ENCODE measurements at regions not wholly inside any gene's neighbourhood (a gene's known extent, or its start where the extent isn't known, plus 50 kb on each side); places are given as distances from the start of the nearest gene placed in this dataset.

GRCh38 chr3:30169487-30169886 is 436.9 kb upstream of the TGFBR2 start:
- DNase-seq (ENCODE audit: low read depth): no peak

DNA sequence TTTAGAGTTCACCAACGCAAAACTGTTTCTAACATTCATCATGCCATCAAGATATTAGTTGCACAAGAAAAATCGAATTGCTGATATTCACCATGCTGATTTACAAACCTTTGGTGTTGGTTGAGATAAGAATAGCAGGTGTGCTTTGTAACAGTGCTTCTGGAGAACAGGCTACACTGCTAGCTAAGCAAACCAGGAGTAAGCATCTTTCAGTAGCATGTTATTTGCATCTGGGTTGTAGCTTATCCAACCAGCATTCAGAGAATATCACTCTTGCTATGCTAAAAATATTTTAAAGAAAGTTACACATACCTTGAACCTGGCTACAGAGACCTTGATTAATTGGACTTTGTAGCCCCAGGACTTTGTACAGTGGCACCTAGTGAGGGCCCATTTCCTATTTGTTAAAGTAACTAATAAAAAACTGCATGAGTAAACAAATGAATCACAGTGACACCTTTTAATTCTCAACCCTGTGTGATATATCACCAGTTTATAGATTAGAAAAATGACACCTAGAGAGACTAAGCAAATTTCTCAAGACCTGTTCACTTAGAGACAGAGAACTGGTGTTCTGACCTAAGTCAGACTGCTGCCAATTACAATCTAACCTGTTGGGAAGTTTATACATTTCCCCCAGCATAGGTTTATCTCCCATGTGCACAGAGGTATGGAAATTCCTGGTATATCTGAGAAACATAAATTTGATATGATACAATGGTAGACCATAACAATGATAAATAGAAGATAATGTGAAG is 435.5 kb upstream of the TGFBR2 start:
- DNase-seq (ENCODE audit: low read depth): no peak

GRCh38 chr3:30174357-30174756 is 432.0 kb upstream of the TGFBR2 start:
- no peak for DNase-seq (ENCODE audit: low read depth)

DNA sequence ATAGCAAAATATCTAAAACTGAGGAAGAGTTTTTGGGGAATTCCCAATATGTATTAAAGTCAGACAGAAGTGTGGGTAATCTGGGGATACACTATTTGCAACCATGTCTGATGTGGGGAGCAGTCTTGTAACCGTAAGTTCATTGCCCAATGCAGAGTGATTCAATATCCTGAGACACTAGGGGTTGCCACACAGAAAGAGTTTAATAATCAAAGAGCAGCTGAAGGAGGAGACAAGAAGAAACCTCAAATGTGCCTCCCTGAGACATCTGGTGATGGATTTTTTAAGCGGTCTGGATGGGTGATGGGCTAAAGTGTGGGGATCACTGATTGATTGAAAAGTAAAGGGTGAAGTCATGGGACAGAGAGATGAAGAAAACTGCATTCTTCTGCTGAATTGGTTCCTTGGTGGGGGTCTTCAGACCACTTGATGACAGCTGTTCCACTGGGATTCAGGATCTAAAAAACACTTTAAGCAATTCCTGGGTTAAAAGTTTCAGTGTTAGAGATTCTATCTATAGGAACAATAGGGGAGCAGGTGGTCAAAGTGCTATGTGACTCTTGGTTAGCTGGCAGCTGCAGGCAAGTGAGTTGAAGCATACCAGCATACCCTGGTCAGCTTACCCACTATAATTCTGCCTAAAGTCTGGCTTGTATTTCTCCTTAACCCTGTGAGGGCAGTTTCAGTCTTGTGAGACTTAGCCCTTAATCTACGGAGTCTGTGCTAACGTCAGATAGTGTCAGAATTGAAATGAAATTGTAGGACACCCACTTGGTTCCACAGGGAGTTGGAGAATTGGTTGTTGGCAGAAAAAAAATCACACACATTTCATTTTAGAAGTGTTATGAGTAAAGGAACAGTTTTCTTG is 425.9 kb upstream of the TGFBR2 start:
- peak; percentile 36 for DNase-seq (ENCODE audit: low read depth)

- no peak for DNase-seq (ENCODE audit: low read depth)
Observed at GRCh38 chr3:30181178-30181465, 425.3 kb upstream of the TGFBR2 start.

- DNase-seq (ENCODE audit: low read depth): no peak
Observed at GRCh38 chr3:30181581-30181980, 424.8 kb upstream of the TGFBR2 start.

DNA sequence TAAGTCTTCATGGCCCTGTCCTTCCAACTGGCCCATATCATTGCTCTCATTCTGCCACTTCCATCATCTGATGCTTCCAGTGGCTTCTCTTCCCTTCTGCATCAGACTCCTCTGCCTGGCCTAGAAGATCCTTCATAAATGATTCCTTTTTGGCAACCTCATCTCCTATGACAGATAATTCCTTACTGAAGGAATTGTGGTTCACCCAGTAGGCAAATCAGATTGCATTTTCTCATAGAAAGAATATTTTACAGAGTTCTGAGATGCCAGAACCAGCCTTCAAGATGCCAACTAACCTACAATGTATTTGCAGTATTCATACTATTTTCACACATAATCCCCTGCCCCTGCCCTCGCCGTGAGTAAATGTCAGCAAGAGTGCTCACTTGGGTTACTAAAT is 423.0 kb upstream of the TGFBR2 start:
- no peak for DNase-seq (ENCODE audit: low read depth)

GRCh38 chr3:30184091-30184810 is 422.1 kb upstream of the TGFBR2 start:
- DNase-seq (ENCODE audit: low read depth): no peak

- DNase-seq (ENCODE audit: low read depth): no peak
Observed at GRCh38 chr3:30185872-30186271, 420.5 kb upstream of the TGFBR2 start.

- no peak for DNase-seq (ENCODE audit: low read depth)
Observed at GRCh38 chr3:30186741-30187219, 419.6 kb upstream of the TGFBR2 start.

- DNase-seq (ENCODE audit: low read depth): no peak
Observed at GRCh38 chr3:30187366-30187765, 419.0 kb upstream of the TGFBR2 start.

- no peak for DNase-seq (ENCODE audit: low read depth)
Observed at GRCh38 chr3:30188713-30189112, 417.7 kb upstream of the TGFBR2 start.

GRCh38 chr3:30189900-30190299 is 416.5 kb upstream of the TGFBR2 start:
- no peak for DNase-seq (ENCODE audit: low read depth)

GRCh38 chr3:30193625-30194044 is 412.8 kb upstream of the TGFBR2 start:
- DNase-seq (ENCODE audit: low read depth): no peak

GRCh38 chr3:30195352-30195751 is 411.0 kb upstream of the TGFBR2 start:
- no peak for DNase-seq (ENCODE audit: low read depth)

DNA sequence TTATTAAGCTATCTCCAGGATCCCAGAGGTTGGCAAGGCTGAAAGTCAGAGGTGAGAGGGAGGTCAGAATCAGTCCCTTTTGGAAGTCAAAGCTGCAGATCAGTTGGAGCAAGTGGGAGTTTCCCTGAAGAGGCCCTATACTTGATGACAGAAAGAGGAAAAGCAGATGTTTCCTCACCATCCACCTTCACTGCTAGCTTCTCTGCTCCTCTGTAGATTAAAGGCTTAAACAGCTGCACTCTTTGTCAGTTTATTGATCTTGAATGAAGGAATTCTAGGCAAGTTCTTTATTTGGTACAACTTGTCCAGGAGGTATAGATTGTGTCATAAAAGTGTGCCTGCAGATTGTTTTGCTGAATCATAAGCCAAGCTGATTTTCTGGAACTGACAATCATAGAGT is 408.2 kb upstream of the TGFBR2 start:
- DNase-seq (ENCODE audit: low read depth): no peak

- peak; percentile 26 for DNase-seq (ENCODE audit: low read depth)
Observed at GRCh38 chr3:30199096-30199759, 407.2 kb upstream of the TGFBR2 start.

- no peak for DNase-seq (ENCODE audit: low read depth)
Observed at GRCh38 chr3:30199855-30200254, 406.5 kb upstream of the TGFBR2 start.

- no peak for DNase-seq (ENCODE audit: low read depth)
Observed at GRCh38 chr3:30201715-30202114, 404.7 kb upstream of the TGFBR2 start.

DNA sequence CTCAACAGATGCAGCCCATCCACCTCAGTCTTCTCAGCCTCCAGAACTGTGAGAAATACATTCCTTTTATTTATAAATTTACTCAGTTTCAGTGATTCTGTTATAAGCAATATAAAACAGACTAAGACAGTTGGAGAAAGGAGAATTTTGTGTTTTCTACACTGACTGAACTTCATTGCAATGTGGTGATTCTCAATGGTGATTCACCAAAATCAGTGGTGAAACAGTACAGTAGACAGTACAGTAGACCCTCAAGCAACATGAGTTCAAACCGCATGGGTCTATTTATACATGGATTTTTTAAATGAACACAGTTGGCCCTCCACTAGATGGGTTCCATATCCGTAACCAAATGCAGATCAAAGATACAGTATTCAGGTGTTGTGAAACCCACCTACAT is 403.1 kb upstream of the TGFBR2 start:
- no peak for DNase-seq (ENCODE audit: low read depth)

GRCh38 chr3:30204126-30204525 is 402.3 kb upstream of the TGFBR2 start:
- no peak for DNase-seq (ENCODE audit: low read depth)

GRCh38 chr3:30206051-30206450 is 400.4 kb upstream of the TGFBR2 start:
- no peak for DNase-seq (ENCODE audit: low read depth)
